GM21723 (cell line): ENCODE measurements at regions not wholly inside any gene's neighbourhood (a gene's known extent, or its start where the extent isn't known, plus 50 kb on each side); places are given as distances from the start of the nearest gene placed in this dataset.
"Not testable (repeated sequence)": the region's sequence is repeated elsewhere in the genome, so short reads cannot be mapped to it uniquely, and the experiment has no call there.

Experiments
- ATAC-seq: cut with Tn5 transposase; IDR thresholded peaks from one replicate; pipeline ENCODE4 v1.9.1; 2021; ENCODE audit warnings: mild to moderate bottlenecking, moderate library complexity; ENCODE audit not compliant: unreplicated experiment

DNA sequence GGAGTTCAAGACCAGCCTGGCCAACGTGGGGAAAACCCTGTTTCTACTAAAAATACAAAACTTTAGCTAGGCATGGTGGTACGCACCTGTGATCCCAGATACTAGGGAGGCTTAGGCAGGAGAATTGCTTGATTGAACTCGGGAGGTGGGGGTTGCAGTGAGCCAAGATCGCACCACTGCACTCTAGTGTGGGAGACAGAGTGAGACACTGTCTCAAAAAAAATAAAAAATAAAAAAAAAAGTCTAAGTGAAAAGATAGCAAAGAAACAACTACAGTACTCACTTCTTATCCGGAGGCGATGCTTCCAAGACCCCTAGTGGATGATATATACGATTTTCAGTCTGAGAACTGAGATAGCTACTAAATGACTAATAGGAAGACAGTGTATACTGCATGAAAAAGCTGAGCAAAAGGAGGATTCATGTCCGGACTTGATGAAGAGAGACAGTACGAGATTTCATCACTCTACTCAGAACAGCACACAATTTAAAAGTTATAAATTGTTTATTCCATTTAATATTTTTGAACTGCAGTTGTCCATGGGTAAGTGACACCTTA is 138.7 kb upstream of the GOLGA6L6 start:
- not testable (repeated sequence) for ATAC-seq

DNA sequence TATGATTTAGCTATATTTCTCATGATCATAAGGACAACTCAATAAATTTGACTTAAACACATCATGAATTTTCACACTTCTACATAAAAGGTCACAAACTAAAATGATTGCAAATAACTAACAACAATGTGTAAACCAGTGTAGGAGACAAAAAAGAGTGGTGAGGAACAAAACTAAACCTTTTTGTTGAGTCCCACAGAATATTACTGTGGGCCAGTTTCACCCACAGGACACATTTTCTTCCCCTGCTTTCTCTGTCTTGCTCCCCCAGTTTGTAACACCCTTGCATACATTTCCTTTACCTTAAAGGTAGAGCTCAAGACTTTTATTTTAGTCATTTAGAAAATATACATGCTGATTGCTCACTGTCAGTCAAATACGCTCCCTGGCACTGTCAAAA is 130.9 kb upstream of the GOLGA6L6 start:
- ATAC-seq, result no peak

DNA sequence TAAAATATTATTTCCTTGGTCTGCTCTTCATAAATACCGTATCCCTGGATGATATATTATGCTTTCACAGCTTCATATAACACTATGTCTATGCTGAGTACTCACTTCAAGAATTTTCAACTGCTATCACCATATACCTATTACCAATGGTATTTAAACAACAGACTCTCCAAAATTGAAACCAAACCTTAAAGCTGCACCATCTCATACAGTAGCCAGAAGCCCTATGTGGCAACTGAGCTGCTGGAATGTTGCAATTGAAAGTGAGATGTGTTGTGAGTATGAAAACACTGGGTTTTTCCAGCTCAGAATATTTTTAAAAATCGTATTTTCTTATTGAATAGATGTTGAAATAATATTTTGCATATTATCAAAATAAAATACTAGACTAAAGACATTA is 130.1 kb upstream of the GOLGA6L6 start:
- ATAC-seq, result no peak

DNA sequence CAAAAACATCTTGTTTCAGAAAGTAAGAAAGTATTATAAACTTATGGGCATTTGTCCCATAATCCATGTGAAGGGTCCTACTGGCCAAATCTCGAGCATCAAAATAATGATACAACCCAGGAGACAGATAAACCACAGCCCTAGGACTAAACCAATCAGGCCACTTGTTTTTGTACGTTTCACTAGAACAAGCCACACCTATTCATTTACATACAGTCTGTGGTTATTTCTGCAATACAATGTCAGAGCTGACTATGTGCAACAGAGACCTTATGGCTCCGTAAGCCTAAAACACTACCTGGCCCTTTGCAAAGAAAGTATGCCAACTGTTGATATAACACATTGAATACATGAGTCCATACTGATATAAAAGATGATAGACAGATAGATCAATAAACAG is 124.8 kb upstream of the GOLGA6L6 start:
- not testable (repeated sequence) for ATAC-seq

DNA sequence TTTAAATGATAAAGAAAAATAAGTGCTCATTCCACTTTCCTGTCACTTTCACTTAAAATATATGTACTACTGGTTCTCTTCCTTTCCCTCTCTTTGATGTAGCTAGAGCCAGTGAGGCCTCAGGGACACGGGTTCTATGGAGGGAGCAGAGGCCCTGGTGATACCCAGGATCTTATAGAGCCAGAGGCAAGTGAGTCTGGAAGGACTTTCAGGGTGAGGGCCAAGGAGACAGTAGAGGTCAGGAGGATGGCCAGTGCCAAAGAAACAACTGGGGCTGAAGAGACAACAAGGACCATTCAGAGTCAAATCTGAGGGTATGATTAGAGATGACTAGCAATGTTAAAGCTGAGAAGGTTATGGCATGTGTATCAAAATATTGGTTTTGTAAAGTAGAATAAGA is 124.1 kb upstream of the GOLGA6L6 start:
- no peak for ATAC-seq

DNA sequence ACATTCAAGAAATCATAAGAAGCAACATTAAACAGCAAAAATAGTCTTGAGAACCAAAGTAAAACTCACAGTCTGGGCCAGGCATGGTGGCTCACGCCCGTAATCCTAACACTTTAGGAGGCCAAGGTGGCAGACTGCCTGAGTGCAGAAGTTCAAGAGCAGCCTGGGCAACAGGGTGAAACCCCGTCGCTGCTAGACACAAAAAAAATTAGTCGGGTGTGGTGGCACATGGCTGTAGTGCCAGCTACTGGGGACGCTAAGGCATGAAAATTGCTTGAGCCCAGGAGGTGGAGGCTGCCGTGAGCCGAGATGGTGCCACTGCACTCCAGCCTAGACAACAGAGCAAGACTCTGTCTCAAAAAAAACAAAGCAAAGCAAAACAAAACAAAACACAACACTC is 117.7 kb upstream of the GOLGA6L6 start:
- ATAC-seq, result no peak

DNA sequence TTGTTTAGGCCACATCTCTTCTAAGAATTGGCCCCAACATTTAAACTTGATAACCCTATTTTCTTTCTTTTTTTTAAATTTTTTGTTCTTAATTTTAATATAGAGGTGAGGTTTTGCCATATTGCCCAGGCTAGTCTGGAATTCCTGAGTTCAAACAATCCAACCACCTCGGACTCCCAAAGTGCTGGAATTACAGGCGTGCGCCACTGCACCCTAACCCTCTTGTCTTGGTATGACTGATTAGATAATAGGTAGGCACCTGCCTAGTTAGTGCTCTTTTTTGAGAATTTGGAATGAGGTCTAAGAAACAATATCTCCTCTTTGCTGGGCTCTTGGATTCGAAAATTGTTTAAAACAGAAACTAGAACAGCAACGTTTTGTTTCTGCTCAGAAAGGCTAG is 116.4 kb upstream of the GOLGA6L6 start:
- no peak for ATAC-seq

DNA sequence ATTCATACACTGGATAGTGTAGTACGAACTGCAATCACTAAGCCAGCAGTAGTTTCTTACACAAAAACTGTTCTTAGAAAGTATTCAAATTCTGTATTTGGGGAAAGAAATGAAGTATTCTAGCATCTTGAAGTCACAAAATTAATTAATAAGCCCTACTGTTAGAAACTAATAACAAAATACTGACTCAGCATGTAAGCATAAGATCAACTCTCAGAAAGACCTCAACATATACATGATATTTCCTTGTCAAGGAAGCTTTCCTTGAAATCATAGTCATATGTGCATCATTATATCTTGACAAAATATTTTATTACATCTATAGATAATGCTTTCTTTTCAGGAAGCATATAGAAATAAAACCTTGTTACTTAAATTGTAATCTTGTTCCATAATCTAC is 115.5 kb upstream of the GOLGA6L6 start:
- ATAC-seq, result no peak

DNA sequence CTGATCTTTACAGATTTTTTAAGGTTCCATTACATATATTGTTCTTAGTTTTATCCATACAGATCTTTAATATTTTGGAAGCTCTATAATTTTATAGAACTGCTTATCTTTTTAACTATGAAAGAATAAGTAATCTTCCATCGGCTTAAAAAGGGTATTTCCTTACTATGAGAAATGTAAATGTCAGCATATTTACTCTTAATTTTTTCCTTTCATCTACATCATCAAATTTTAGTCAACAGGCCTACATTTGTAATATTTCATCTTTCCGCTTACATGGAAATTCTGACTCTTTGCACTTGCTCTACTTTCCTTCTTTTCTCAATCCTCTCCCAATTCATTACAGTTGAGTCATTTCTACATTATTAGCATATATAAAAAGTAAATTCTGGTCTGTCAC is 111.3 kb upstream of the GOLGA6L6 start:
- no peak for ATAC-seq

DNA sequence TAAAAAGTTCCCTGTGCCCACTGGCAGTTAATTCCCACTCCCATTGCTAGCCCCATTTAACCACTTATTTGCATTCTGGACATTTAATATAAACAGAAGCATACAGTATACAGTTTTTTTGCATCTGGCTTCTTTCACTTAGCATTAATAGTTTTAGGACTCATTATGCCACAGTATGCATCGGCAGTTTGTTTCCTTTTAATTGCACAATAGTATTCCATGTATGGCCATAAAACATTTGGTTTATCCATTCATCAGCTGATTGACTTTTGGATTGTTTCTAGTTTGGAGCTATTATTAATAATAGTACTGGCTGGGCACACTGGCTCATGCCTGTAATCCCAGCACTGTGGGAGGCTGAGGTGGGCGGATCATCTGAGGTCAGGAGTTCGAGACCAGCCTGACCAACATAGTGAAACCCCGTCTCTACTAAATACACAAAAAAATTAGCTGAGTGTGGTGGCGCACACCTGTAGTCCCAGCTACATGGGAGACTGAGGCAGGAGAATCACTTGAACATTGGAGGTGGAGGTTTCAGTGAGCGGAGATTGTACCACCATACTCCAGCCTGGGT is 106.9 kb upstream of the GOLGA6L6 start:
- not testable (repeated sequence) for ATAC-seq

DNA sequence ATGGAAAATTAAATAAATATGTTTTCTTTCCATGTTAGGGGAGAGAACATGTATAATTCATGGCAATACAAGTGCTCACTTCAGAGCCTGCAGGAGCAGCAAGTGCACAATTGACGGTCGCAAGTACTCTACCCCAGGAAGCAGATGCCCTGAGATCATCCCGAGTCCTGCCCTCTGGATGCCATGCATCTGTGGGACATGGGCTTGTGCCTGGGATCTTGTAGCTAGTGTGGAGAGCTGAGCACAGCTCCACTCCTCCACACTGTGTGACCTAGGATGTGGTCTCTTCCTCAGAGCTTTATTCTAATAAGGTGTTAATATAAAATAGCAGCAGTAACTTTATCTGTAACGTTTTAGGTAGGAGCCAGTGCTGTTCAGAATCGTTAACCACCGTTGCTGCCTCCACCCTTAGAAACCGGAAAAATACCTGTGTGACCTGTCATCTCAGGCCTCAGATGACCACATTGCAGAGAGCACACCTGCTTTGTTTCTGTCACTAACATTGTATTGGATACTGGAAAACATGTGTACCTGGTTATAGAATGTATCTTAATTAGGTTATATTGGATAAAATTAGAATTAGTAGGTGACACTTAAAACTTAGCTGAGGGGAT is 105.0 kb upstream of the GOLGA6L6 start:
- ATAC-seq, result no peak

DNA sequence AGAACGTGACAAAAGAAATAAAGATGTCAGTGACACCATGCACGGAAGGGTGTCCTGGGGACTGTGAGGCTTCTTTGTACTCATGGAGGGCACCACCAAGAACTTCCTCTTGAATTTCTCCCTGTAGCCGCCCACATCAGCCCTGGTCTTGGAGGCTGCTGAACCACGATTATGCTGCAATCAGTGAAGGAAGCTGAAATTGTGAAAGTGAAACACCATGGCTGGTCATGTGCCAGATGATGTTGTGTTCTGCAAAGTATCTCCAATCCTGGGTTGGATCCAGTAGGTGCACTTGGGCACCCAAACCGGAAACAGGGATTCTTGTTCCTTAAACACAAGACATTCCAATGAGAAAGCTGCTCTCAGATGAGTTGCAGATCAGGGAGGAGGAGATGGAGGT is 104.4 kb upstream of the GOLGA6L6 start:
- ATAC-seq, result peak; percentile 61

DNA sequence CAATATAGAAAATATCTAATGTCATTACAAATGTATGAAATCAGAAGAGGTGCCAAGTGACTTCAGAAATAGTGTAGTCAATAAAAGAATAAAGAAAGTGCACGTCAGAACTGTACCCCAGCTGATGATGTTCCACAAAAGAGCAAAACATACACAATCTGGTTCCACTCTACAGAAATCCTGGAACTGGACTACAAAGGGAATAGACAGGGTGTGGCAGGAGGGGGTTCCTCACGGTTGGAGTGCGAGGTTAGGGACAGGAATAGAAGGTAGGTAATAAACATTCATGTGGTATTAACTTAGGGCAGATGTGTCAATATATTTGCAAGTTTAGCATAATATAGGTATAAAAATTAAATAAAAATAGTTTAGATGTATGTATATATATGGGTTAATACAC is 103.3 kb upstream of the GOLGA6L6 start:
- ATAC-seq, result no peak

DNA sequence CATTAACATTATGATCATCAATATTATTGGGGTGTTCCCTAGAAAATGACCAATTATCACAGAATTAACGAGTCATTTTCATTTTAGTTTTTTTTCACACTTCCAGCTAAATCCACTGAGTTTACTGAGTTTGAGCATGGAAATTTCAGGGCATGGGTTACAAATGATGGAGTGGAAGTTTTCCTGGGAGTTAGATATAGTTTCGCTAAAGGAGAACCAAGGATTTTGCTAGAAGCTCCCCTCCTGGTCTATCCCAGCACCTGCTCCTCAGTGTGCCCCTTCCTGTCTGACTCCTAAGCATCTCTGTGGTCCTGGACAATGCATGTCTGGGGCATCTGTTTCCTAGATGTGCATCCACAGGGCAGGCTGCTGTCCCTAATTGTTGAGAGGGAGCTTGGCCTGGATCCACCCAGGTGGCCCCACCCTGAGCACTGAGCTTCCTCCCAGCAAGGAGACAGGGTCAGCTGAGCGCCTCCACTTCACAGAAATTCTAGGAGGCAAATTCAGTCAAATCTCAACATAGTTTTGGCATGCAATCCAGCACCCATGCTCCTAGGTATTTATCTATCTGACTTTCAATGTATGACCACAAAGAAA is 102.3 kb upstream of the GOLGA6L6 start:
- ATAC-seq, result no peak

DNA sequence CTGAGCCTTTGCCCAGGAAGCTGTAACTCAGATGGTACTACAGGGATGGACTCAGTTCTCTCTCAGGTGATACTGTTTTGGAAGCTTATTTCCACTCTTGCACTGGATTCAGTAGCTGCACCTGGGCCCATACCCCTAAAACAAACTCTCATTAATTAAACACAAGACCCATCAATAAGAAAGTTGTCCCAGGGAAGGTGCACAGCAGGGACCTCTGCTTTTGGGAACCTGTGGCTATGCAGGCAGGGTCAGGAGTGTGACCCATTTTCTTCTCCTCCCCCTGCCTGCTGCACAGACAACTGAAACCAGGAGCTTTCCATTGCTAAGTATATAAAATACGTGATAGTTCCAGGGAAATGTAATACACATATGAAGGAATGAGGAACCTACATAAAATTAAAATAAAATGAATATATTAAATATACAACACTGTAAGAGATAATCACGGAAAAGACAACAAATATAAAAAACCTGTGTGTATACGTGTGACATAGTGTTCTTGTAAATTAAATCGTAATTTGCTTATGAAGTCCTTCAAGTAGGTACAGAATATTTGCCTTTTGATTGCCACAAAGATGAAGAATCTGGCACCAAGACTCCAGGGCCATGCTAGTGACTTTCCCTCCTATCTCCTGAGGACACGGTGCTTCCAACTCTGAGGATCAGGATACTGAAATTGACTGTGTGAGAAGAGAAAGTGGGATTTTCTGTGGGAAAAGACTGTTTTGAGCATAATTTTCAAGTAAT is 101.6 kb upstream of the GOLGA6L6 start:
- ATAC-seq, result no peak

DNA sequence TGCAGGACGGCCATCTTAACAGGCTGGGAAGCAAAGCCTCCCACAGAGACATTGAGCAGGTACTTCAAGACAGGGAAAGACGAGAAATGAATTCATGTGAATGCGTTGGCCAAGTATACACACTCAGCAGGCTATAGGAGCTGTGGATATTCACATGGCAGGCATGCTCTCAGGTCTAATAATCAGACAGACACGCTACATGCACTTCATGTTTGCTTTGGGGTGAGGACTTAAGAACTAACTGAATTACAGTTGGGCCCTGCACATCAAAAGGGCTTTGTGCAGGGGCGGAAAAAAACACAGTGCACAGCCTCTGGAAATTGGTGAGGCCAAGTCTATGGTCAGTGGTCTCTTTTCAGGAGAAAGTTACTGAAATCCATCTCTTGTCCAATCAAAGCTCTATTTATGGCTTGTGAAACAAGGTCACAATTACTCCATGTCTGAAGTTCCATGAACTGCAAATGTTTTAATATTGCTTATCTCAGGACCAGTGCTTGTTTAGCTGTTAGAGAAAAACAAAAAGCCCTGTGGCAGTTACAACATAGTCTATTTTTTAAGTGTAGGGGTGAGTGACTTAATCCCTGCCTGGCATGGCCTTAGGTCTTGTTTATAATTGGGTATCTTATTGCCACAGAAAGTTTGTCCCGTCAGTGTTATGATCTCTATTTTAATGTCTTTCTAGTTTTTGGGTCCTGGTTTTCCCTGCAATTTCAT is 100.6 kb upstream of the GOLGA6L6 start:
- no peak for ATAC-seq

DNA sequence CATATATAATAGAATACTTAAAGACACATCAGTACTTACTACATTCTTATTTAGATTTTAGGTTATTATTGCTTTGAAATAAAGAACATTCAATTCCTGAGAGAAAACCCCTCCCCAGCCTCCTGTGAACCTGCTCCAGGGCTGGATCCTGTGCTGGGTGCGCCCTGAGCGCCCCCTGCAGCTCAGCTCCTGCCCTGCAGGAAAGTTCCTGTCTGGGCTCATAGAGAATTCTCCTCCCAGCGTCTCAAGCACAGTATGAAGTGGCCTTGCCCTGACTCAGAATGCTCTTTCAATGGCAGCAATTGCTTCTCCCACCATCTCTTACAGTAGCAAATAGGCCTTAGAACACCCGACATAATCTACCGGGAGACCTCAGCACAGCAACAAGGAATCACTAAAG is 98.8 kb upstream of the GOLGA6L6 start:
- peak; percentile 68 for ATAC-seq

DNA sequence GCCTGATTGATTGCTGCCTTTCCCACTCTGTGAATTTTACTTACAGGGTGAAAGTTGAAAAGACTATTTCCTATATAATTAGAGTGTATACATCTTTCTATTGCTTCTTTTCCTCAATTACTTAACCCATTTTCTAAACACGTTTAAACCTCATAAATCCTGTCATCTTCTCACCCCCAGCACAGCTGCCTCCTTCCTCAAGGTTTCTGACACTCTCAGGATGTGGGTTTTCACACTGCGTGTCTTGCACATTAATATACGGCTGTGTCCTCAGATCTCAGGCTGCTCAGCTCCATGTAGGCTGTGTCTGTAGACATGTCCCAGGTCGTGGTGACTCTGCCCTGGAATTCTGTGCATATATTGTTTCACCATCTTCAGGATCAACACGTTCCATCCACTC is 97.6 kb upstream of the GOLGA6L6 start:
- not testable (repeated sequence) for ATAC-seq

DNA sequence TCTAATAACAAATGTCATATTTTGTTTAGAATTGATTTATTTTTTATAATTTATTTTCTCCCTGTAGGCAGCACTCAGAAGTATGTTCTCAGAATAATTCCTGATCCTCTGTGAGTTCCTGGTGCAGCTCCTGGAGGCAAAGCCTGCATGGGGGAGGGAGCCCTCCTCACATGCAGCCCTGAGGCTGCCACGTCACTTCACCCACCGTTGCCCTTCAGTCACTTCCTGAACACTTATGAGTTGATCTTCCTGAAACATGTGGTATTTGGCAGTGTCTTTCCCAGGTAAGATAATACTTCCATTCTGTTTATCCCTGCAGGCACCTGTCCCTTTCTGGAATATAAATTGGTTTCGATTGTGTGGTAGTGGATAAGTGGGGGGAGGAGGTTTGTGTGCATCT is 95.9 kb upstream of the GOLGA6L6 start:
- ATAC-seq, result not testable (repeated sequence)

DNA sequence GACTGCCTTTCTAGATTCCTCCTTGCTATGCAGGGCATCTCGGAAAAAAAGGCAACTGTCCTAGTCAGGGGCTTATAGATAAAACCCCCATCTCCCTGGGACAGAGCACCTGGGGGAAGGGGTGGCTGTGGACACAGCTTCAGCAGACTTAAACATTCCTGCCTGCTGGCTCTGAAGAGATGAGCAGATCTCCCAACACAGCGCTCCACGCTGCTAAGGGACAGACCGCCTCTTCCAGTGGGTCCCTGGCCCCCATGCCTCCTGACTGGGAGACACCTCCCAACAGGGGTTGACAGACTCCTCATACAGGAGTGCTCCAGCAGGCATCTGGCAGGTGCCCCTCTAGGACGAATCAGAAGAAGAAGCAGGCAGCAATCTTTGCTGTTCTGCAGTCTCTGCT is 87.9 kb upstream of the GOLGA6L6 start:
- ATAC-seq, result not testable (repeated sequence)

DNA sequence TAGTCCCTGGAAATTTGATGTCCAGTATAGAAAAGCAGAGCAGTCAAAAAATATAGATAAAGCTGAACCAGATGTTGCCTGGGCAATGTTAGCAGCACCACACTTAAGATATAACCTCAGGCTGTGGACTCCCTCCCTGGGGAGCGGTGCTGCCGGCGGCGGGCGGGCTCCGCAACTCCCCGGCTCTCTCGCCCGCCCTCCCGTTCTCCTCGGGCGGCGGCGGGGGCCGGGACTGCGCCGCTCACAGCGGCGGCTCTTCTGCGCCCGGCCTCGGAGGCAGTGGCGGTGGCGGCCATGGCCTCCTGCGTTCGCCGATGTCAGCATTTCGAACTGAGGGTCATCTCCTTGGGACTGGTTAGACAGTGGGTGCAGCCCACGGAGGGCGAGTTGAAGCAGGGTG is 86.9 kb upstream of the GOLGA6L6 start:
- ATAC-seq, result not testable (repeated sequence)
